AG04450 (cell line): ENCODE measurements at regions not wholly inside any gene's neighbourhood (a gene's known extent, or its start where the extent isn't known, plus 50 kb on each side); places are given as distances from the start of the nearest gene placed in this dataset.

ENCODE experiments used
- CTCF ChIA-PET: fragments of 300-600, 350-600 bp; formaldehyde crosslinking; extraction: SDS; loops from one replicate; lab custom pipeline; 2022; ENCODE audit warnings: antibody characterized with exemption, inconsistent platforms; lab: Charles Lee
- POLR2A ChIA-PET: fragments of 350-600 bp; formaldehyde crosslinking; extraction: SDS; loops from one replicate; lab custom pipeline; 2021; ENCODE audit warnings: antibody characterized with exemption, inconsistent platforms; lab: Yijun Ruan, JAX
- DNase-seq: peaks from one replicate; pipeline ENCODE4 v3.0.0-alpha.2; 2011; ENCODE audit warnings: low read depth, low spot score
- H3K27ac ChIP-seq: one replicate; pipeline ENCODE4 v1.5.1; 2012; ENCODE audit warnings: low read depth, low read length, control low read depth
- H3K27me3 ChIP-seq: one replicate; pipeline ENCODE4 v1.6.0; 2012; ENCODE audit warnings: low read length; ENCODE audit not compliant: control insufficient read depth, insufficient read depth
- H3K4me3 ChIP-seq: 2 replicates; pipeline ENCODE4 v1.5.1; 2011; ENCODE audit warnings: mild to moderate bottlenecking, low read depth, low read length, control low read depth
- H3K9me3 ChIP-seq: 2 replicates; pipeline ENCODE4 v1.5.1; 2012; ENCODE audit warnings: low read length; ENCODE audit not compliant: control insufficient read depth, insufficient read depth
- CTCF ChIP-seq: IDR thresholded peaks from 2 replicates; pipeline ENCODE4 v1.5.1; 2011; ENCODE audit warnings: low read depth, low read length, control low read depth, inconsistent platforms

GRCh38 chr7:37526623-37527022 lies 78.0 kb upstream of the ELMO1 start:
- ChIA-PET POLR2A (no interaction called here), CTCF (no interaction called here)
- Histone ChIP-seq H3K27ac (no peak overlapping the region), H3K9me3 (peaks cover 4% of the 10 kb centered on the region; the same call in 1 of the 2 replicates), H3K27me3 (no peaks in the 10 kb centered on the region), H3K4me3 (no peak overlapping the region)
- TF ChIP-seq CTCF: no peak
- DNase-seq: no peak

- ChIA-PET POLR2A (no interaction called here), CTCF (no interaction called here)
- H3K27ac ChIP-seq: no peak overlapping the region
- no peak for DNase-seq
- H3K27me3 ChIP-seq: no peaks in the 10 kb centered on the region
- H3K9me3 ChIP-seq: peaks cover 4% of the 10 kb centered on the region; the same call in 1 of the 2 replicates
- H3K4me3 ChIP-seq: no peak overlapping the region
- no peak for TF ChIP-seq CTCF
Observed at GRCh38 chr7:37527109-37527508, 78.4 kb upstream of the ELMO1 start.

- CTCF ChIA-PET: no interaction called here
- no peak for DNase-seq
Observed at GRCh38 chr7:37531225-37531624, 82.6 kb upstream of the ELMO1 start.

GRCh38 chr7:37532636-37533035 lies 84.0 kb upstream of the ELMO1 start:
- H3K9me3 ChIP-seq: peaks cover 9% of the 10 kb centered on the region; the same call in 1 of the 2 replicates
- no peaks in the 10 kb centered on the region for H3K27me3 ChIP-seq
- DNase-seq: no peak
- no peak overlapping the region for H3K27ac ChIP-seq
- CTCF ChIA-PET: no interaction called here
- H3K4me3 ChIP-seq: no peak overlapping the region
- POLR2A ChIA-PET: no interaction called here
- TF ChIP-seq CTCF: no peak

More at GRCh38 chr7:37531225-37531624, 82.6 kb upstream of the ELMO1 start:
- H3K27me3 ChIP-seq: no peaks in the 10 kb centered on the region
- H3K9me3 ChIP-seq: peaks cover 6% of the 10 kb centered on the region; the same call in 1 of the 2 replicates
- TF ChIP-seq CTCF: no peak
- H3K4me3 ChIP-seq: no peak overlapping the region
- H3K27ac ChIP-seq: no peak overlapping the region
- POLR2A ChIA-PET: no interaction called here

- TF ChIP-seq CTCF: no peak
- POLR2A ChIA-PET: no interaction called here
- Histone ChIP-seq H3K27me3 (no peaks in the 10 kb centered on the region), H3K4me3 (no peak overlapping the region), H3K27ac (no peak overlapping the region), H3K9me3 (peaks cover 20% of the 10 kb centered on the region; the same call in 1 of the 2 replicates)
- CTCF ChIA-PET: no interaction called here
- no peak for DNase-seq
Observed at GRCh38 chr7:37534893-37535610, 86.4 kb upstream of the ELMO1 start.
